HCT116 (cell line): ENCODE measurements at regions not wholly inside any gene's neighbourhood (a gene's known extent, or its start where the extent isn't known, plus 50 kb on each side); places are given as distances from the start of the nearest gene placed in this dataset.

Experiments used
- ATAC-seq: fragments of 200-7000 bp; cut with Tn5 transposase; 2 replicates; pipeline ENCODE4 v1.9.1; 2020; ENCODE audit warnings: mild to moderate bottlenecking, moderate library complexity
- BruUV-seq: library from RNA; stranded (reverse); fragments of 400-500 nt; replicated peaks from 2 replicates; lab custom pipeline; 2021; lab: Mats Ljungman, UMichigan
- CTCF ChIA-PET: fragments of 300-600 bp; sonication (Branson Sonifier 250); formaldehyde crosslinking; loops from one replicate; lab custom pipeline; 2021; ENCODE audit warnings: antibody characterized with exemption; lab: Charles Lee
- POLR2A ChIA-PET: fragments of 300-600, 350-600 bp; sonication (Branson Sonifier 250); formaldehyde crosslinking; loops from one replicate; lab custom pipeline; 2021; ENCODE audit warnings: antibody characterized with exemption; lab: Charles Lee
- RAD21 ChIA-PET, 2 experiments: fragments of 300-600 bp; sonication (Branson Sonifier 250); formaldehyde crosslinking; loops; one replicate each; lab custom pipeline; 2023; ENCODE audit warnings: low total read pairs in 2 of 2; ENCODE audit not compliant: uncharacterized antibody in 2 of 2, unreplicated experiment in 2 of 2, low non-redundant PET in 1 of 2; lab: Charles Lee
- DNase-seq: peaks from one replicate; pipeline ENCODE4 v3.0.0-alpha.2; 2010; ENCODE audit warnings: low read depth, low spot score
- H2AFZ ChIP-seq: fragments of 200-600 bp; shearing (Covaris generic), sonication (generic); 2 replicates; pipeline ENCODE4 v1.6.1; 2017; ENCODE audit warnings: low read depth, mixed run types, mixed read lengths, antibody characterized with exemption, low read length; ENCODE audit not compliant: poor library complexity, severe bottlenecking
- H3K27ac ChIP-seq: 2 replicates; pipeline ENCODE4 v1.5.1; 2012; ENCODE audit warnings: low read depth, low read length
- H3K27me3 ChIP-seq: fragments of 200-600 bp; sonication (generic); 2 replicates; pipeline ENCODE4 v1.6.1; 2016; ENCODE audit warnings: mixed run types, low read length, mixed read lengths; ENCODE audit not compliant: insufficient read depth
- H3K36me3 ChIP-seq, 2 experiments: fragments of 200-500 bp in 1 of 2; fragments of 200-600 bp in 1 of 2; sonication (Bioruptor generic) in 1 of 2; sonication (generic) in 1 of 2; 2 replicates each; pipeline versions ENCODE4 v1.5.1 to v1.6.1; 2014 to 2016; ENCODE audit warnings: low read length in 2 of 2, inconsistent platforms in 1 of 2, mixed read lengths in 1 of 2, mixed run types in 1 of 2; ENCODE audit not compliant: insufficient read depth in 2 of 2, control insufficient read depth in 1 of 2
- H3K4me1 ChIP-seq, 2 experiments: fragments of 200-600 bp in 1 of 2; sonication (generic) in 1 of 2; 2 replicates each; pipeline versions ENCODE4 v1.5.1 to v1.6.1; 2012 to 2017; ENCODE audit warnings: low read length in 2 of 2, inconsistent platforms in 1 of 2, mild to moderate bottlenecking in 1 of 2, mixed read lengths in 1 of 2, mixed run types in 1 of 2, moderate library complexity in 1 of 2; ENCODE audit not compliant: insufficient read depth in 2 of 2, control insufficient read depth in 1 of 2
- H3K4me2 ChIP-seq: fragments of 200-600 bp; sonication (generic); 2 replicates; pipeline ENCODE4 v1.6.1; 2017; ENCODE audit warnings: mixed run types, low read length, mixed read lengths
- H3K4me3 ChIP-seq, 2 experiments: fragments of 200-600 bp in 1 of 2; sonication (generic) in 1 of 2; replicated peaks in 1 of 2; 2 replicates each; pipeline ENCODE4 v1.5.1; 2011 to 2016; ENCODE audit warnings: low read length in 2 of 2, control low read depth in 1 of 2, low read depth in 1 of 2, mild to moderate bottlenecking in 1 of 2, mixed read lengths in 1 of 2, mixed run types in 1 of 2
- H3K79me2 ChIP-seq: fragments of 200-600 bp; sonication (generic); 2 replicates; pipeline ENCODE4 v1.6.1; 2017; ENCODE audit warnings: mild to moderate bottlenecking, mixed run types, low read length, moderate library complexity, mixed read lengths; ENCODE audit not compliant: insufficient read depth
- H3K9ac ChIP-seq: fragments of 200-600 bp; sonication (generic); 2 replicates; pipeline ENCODE4 v1.6.1; 2016; ENCODE audit warnings: low read length, mixed read lengths
- H3K9me2 ChIP-seq: fragments of 200-600 bp; sonication (generic), shearing (Covaris generic); 2 replicates; pipeline ENCODE4 v1.6.1; 2017; ENCODE audit warnings: mixed run types, mild to moderate bottlenecking, moderate library complexity; ENCODE audit not compliant: insufficient read depth
- H3K9me3 ChIP-seq, 2 experiments: fragments of 200-500 bp in 1 of 2; fragments of 200-600 bp in 1 of 2; sonication (Bioruptor generic) in 1 of 2; sonication (generic) in 1 of 2; 2 replicates each; pipeline ENCODE4 v1.6.1; 2014 to 2017; ENCODE audit warnings: low read length in 2 of 2, mixed read lengths in 2 of 2, inconsistent platforms in 1 of 2, low read depth in 1 of 2, mild to moderate bottlenecking in 1 of 2, mixed run types in 1 of 2, moderate library complexity in 1 of 2; ENCODE audit not compliant: control insufficient read depth in 1 of 2, insufficient read depth in 1 of 2
- H4K20me1 ChIP-seq: fragments of 200-600 bp; sonication (generic), shearing (Covaris generic); 2 replicates; pipeline ENCODE4 v1.6.1; 2017; ENCODE audit warnings: mixed run types, mild to moderate bottlenecking, moderate library complexity; ENCODE audit not compliant: insufficient read depth
- CEBPB ChIP-seq: IDR thresholded peaks from 2 replicates; pipeline ENCODE4 v1.6.1; 2012; ENCODE audit warnings: low read depth
- EGR1 ChIP-seq: IDR thresholded peaks from 2 replicates; pipeline ENCODE4 v1.6.1; 2012; ENCODE audit warnings: low read depth
- ELF1 ChIP-seq: IDR thresholded peaks from 2 replicates; pipeline ENCODE4 v1.6.1; 2012; ENCODE audit warnings: low read depth, borderline replicate concordance
- EZH2 ChIP-seq: fragments of 200-600 bp; sonication (generic); IDR thresholded peaks from 2 replicates; pipeline ENCODE4 v1.6.1; 2017; ENCODE audit warnings: antibody characterized with exemption, mixed run types
- FOSL1 ChIP-seq: IDR thresholded peaks from 2 replicates; pipeline ENCODE4 v1.6.1; 2012; ENCODE audit warnings: low read depth
- REST ChIP-seq: IDR thresholded peaks from 2 replicates; pipeline ENCODE4 v1.6.1; 2012; ENCODE audit warnings: low read depth
- SIN3A ChIP-seq: IDR thresholded peaks from 2 replicates; pipeline ENCODE4 v1.6.1; 2012; ENCODE audit warnings: low read depth
- SRF ChIP-seq: IDR thresholded peaks from 2 replicates; pipeline ENCODE4 v1.6.1; 2012; ENCODE audit warnings: low read depth
- TCF7L2 ChIP-seq: IDR thresholded peaks from 2 replicates; pipeline ENCODE4 v1.7.0; 2011; ENCODE audit warnings: borderline replicate concordance, inconsistent platforms; ENCODE audit not compliant: insufficient read depth, insufficient read length; ENCODE audit errors: extremely low read depth
- ZFX ChIP-seq: fragments of 450-650 bp; IDR thresholded peaks from 2 replicates; pipeline ENCODE4 v1.6.1; 2017
- intact Hi-C: fragments of 100-400 bp; cut with micrococcal nuclease; formaldehyde crosslinking; loops from 2 replicates; pipeline ENCODE4 v1.10.0; 2022
- TF ChIP-seq, protein P1 (sequence below): IDR thresholded peaks from 2 replicates; pipeline ENCODE4 v1.6.1; 2011; ENCODE audit warnings: mild to moderate bottlenecking, low read length, moderate library complexity; ENCODE audit not compliant: insufficient replicate concordance; ENCODE audit errors: extremely low read depth

DNA sequence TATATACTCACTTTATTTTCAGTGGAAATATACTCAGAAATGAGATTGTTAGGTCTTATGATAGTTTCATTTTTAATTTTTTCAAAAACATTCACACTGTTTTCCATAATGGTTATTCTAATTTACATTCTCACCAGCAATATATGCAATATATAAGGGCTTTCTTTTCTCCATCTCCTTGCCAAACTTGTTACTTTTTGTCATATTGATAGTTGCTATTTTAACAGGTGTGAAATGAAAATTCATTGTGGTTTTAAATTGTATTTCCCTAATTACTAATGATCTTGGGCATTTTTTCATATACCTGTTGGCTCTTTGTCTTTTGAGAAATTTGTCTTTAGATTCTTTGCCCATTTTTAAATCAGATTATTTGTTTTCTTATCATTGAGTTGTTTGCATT is 325.2 kb downstream of the DIPK2A start:
- CTCF ChIA-PET: no interaction called here
- no peak for ATAC-seq
- TF ChIP-seq ELF1: no peak
- no peak for TF ChIP-seq EGR1
- no peak for TF ChIP-seq REST
- no peak for TF ChIP-seq TCF7L2
- no peak for TF ChIP-seq FOSL1
- no peak for TF ChIP-seq EZH2
- TF ChIP-seq SRF: no peak
- TF ChIP-seq ZFX: no peak
- no peak for TF ChIP-seq CEBPB
- TF ChIP-seq, protein P1, sequence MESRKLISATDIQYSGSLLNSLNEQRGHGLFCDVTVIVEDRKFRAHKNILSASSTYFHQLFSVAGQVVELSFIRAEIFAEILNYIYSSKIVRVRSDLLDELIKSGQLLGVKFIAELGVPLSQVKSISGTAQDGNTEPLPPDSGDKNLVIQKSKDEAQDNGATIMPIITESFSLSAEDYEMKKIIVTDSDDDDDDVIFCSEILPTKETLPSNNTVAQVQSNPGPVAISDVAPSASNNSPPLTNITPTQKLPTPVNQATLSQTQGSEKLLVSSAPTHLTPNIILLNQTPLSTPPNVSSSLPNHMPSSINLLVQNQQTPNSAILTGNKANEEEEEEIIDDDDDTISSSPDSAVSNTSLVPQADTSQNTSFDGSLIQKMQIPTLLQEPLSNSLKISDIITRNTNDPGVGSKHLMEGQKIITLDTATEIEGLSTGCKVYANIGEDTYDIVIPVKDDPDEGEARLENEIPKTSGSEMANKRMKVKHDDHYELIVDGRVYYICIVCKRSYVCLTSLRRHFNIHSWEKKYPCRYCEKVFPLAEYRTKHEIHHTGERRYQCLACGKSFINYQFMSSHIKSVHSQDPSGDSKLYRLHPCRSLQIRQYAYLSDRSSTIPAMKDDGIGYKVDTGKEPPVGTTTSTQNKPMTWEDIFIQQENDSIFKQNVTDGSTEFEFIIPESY: no peak
- TF ChIP-seq SIN3A: no peak
- no peaks in the 10 kb centered on the region for H3K79me2 ChIP-seq
- no peak for DNase-seq
- no peaks in the 10 kb centered on the region for H3K9me2 ChIP-seq
- H3K27me3 ChIP-seq: no peaks in the 10 kb centered on the region
- H3K9ac ChIP-seq: no peak overlapping the region
- H3K27ac ChIP-seq: no peak overlapping the region
- no peak overlapping the region for H2AFZ ChIP-seq
- H3K9me3 ChIP-seq: no peaks in the 10 kb centered on the region
- H3K4me3 ChIP-seq: no peak overlapping the region
- RAD21 ChIA-PET: no interaction called here
- H3K4me1 ChIP-seq: no peaks in the 10 kb centered on the region
- no peaks in the 10 kb centered on the region for H4K20me1 ChIP-seq
- no peaks in the 10 kb centered on the region for H3K36me3 ChIP-seq
- intact Hi-C loops: no loop called here
- no peak overlapping the region for H3K4me2 ChIP-seq
- BruUV-seq: no TSS peak
- POLR2A ChIA-PET: no interaction called here
